ENCODE measurements at regions not wholly inside any gene's neighbourhood (a gene's known extent, or its start where the extent isn't known, plus 50 kb on each side); places are given as distances from the start of the nearest gene placed in this dataset.

GRCh38 chr3:13152826-13153710, 79.8 kb upstream of the IQSEC1 start:
- Histone ChIP-seq H3K4me3 (replicated peaks; ENCODE audit: insufficient read depth, low read length) (no peak overlapping the region), H3K27me3 (ENCODE audit: insufficient read depth, poor library complexity, severe bottlenecking) (no peaks in the 10 kb centered on the region), H3K27ac (replicated peaks) (no peak overlapping the region)
- DNase-seq (ENCODE audit: low read depth in 1 of 2, low spot score in 1 of 2), result no peak
- TF ChIP-seq, protein P1, sequence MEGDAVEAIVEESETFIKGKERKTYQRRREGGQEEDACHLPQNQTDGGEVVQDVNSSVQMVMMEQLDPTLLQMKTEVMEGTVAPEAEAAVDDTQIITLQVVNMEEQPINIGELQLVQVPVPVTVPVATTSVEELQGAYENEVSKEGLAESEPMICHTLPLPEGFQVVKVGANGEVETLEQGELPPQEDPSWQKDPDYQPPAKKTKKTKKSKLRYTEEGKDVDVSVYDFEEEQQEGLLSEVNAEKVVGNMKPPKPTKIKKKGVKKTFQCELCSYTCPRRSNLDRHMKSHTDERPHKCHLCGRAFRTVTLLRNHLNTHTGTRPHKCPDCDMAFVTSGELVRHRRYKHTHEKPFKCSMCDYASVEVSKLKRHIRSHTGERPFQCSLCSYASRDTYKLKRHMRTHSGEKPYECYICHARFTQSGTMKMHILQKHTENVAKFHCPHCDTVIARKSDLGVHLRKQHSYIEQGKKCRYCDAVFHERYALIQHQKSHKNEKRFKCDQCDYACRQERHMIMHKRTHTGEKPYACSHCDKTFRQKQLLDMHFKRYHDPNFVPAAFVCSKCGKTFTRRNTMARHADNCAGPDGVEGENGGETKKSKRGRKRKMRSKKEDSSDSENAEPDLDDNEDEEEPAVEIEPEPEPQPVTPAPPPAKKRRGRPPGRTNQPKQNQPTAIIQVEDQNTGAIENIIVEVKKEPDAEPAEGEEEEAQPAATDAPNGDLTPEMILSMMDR (IDR thresholded peaks at IDR 0.05; ENCODE audit: insufficient read depth, low read length), result no peak
- no peak for TF ChIP-seq SPI1 (IDR thresholded peaks at IDR 0.05; ENCODE audit: borderline replicate concordance, low read depth)
- TF ChIP-seq GABPA (IDR thresholded peaks at IDR 0.05; ENCODE audit: low read depth), result no peak
- no peak for TF ChIP-seq POLR2AphosphoS5 (IDR thresholded peaks at IDR 0.05; ENCODE audit: low read depth)
- TF ChIP-seq, protein P2, sequence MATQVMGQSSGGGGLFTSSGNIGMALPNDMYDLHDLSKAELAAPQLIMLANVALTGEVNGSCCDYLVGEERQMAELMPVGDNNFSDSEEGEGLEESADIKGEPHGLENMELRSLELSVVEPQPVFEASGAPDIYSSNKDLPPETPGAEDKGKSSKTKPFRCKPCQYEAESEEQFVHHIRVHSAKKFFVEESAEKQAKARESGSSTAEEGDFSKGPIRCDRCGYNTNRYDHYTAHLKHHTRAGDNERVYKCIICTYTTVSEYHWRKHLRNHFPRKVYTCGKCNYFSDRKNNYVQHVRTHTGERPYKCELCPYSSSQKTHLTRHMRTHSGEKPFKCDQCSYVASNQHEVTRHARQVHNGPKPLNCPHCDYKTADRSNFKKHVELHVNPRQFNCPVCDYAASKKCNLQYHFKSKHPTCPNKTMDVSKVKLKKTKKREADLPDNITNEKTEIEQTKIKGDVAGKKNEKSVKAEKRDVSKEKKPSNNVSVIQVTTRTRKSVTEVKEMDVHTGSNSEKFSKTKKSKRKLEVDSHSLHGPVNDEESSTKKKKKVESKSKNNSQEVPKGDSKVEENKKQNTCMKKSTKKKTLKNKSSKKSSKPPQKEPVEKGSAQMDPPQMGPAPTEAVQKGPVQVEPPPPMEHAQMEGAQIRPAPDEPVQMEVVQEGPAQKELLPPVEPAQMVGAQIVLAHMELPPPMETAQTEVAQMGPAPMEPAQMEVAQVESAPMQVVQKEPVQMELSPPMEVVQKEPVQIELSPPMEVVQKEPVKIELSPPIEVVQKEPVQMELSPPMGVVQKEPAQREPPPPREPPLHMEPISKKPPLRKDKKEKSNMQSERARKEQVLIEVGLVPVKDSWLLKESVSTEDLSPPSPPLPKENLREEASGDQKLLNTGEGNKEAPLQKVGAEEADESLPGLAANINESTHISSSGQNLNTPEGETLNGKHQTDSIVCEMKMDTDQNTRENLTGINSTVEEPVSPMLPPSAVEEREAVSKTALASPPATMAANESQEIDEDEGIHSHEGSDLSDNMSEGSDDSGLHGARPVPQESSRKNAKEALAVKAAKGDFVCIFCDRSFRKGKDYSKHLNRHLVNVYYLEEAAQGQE (IDR thresholded peaks at IDR 0.05; ENCODE audit: insufficient replicate concordance, low read depth), result no peak

DNA sequence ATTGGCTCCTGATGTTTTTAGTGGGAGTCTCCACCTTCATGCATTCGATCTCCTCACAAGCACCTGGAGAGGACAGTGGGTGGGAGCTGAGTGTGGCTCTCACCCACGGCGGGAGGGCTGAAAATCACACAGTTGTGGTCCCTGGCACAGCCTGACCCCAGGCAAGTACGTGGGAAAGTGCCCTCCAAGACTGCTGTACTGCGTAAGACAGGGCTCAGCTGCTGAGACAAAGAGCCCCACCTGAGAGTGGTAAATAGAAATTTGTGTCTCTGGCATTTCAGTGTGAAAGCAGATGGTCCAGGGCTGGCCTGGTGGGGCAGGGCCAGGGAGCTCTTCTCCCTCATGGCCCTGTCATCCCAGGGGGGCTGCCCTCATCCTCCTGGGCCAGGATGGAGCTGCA, 77.4 kb upstream of the IQSEC1 start:
- Histone ChIP-seq H3K27ac (replicated peaks) (no peak overlapping the region), H3K4me3 (replicated peaks; ENCODE audit: insufficient read depth, low read length) (no peak overlapping the region), H3K27me3 (ENCODE audit: insufficient read depth, poor library complexity, severe bottlenecking) (no peaks in the 10 kb centered on the region)
- TF ChIP-seq SPI1 (IDR thresholded peaks at IDR 0.05; ENCODE audit: borderline replicate concordance, low read depth) (no peak), GABPA (IDR thresholded peaks at IDR 0.05; ENCODE audit: low read depth) (no peak), POLR2AphosphoS5 (IDR thresholded peaks at IDR 0.05; ENCODE audit: low read depth) (no peak)
- TF ChIP-seq, protein P1 (IDR thresholded peaks at IDR 0.05; ENCODE audit: insufficient read depth, low read length), result no peak
- TF ChIP-seq, protein P2 (IDR thresholded peaks at IDR 0.05; ENCODE audit: insufficient replicate concordance, low read depth), result no peak
- no peak for DNase-seq (ENCODE audit: low read depth in 1 of 2, low spot score in 1 of 2)

DNA sequence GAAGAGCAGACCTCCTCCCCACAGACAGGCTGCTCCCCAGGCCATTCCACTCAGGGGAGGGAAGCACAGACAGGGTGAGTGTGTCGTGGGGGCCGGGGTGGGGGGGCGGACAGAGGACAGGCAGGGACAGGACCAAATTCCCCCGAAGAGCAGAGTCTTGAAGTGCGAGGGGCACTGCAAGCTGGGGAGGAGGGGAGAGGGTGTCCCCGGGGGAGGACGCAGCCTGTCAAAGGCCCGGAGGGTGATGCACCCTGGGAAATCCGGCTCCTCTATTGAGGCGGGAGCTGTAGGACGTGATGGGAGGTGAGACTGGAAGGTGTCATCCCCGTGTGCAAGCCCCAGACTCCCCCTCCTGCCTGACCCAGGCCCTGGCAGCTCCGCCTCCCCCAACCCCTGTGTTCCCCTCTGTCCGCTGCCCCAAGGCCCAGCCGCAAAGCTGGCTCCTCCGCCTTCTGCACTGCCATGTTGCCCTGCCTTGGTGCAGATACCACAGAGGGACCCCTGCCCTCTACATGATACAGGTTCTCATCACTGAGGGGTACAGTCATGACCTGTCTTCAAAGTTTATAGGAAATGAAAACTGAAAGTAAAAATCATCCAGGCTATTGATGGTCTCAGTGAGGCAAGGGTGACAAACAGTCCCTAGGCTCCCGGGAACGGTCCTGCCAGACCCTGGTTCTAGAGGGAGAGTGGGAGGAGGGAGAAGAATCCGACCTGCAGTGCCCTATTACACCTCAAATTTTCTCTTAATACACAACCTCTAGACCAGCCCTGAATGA, 76.3 kb upstream of the IQSEC1 start:
- TF ChIP-seq, protein P1 (IDR thresholded peaks at IDR 0.05; ENCODE audit: insufficient read depth, low read length), result no peak
- TF ChIP-seq POLR2AphosphoS5 (IDR thresholded peaks at IDR 0.05; ENCODE audit: low read depth) (no peak), GABPA (IDR thresholded peaks at IDR 0.05; ENCODE audit: low read depth) (no peak), SPI1 (IDR thresholded peaks at IDR 0.05; ENCODE audit: borderline replicate concordance, low read depth) (no peak)
- TF ChIP-seq, protein P2 (IDR thresholded peaks at IDR 0.05; ENCODE audit: insufficient replicate concordance, low read depth), result no peak
- H3K4me3 ChIP-seq (replicated peaks; ENCODE audit: insufficient read depth, low read length), result no peak overlapping the region
- no peaks in the 10 kb centered on the region for H3K27me3 ChIP-seq (ENCODE audit: insufficient read depth, poor library complexity, severe bottlenecking)
- no peak for DNase-seq (ENCODE audit: low read depth in 1 of 2, low spot score in 1 of 2)
- H3K27ac ChIP-seq (replicated peaks), result no peak overlapping the region

Measured in HL-60 (cell line).